ENCODE measurements at regions not wholly inside any gene's neighbourhood (a gene's known extent, or its start where the extent isn't known, plus 50 kb on each side); places are given as distances from the start of the nearest gene placed in this dataset.

DNA sequence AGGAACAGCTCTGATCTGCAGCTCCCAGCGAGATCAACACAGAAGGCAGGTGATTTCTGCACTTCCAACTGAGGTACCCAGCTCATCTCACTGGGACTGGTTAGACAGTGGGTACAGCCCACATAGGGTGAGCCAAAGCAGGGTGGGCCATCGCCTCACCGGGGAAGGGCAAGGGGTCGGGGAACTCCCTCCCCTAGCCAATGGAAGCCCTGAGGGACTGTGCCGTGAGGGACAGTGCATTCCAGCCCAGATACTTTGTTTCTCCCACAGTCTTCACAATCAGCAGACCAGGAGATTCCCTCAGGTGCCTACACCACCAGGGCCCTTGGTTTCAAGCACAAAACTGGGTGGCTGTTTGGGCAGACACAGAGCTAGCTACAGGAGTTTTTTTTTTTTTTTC is 555.9 kb downstream of the BCOR start:
- TF ChIP-seq, protein P1, sequence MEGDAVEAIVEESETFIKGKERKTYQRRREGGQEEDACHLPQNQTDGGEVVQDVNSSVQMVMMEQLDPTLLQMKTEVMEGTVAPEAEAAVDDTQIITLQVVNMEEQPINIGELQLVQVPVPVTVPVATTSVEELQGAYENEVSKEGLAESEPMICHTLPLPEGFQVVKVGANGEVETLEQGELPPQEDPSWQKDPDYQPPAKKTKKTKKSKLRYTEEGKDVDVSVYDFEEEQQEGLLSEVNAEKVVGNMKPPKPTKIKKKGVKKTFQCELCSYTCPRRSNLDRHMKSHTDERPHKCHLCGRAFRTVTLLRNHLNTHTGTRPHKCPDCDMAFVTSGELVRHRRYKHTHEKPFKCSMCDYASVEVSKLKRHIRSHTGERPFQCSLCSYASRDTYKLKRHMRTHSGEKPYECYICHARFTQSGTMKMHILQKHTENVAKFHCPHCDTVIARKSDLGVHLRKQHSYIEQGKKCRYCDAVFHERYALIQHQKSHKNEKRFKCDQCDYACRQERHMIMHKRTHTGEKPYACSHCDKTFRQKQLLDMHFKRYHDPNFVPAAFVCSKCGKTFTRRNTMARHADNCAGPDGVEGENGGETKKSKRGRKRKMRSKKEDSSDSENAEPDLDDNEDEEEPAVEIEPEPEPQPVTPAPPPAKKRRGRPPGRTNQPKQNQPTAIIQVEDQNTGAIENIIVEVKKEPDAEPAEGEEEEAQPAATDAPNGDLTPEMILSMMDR (IDR thresholded peaks at IDR 0.05; ENCODE audit: low read length) = no peak
- no peak for TF ChIP-seq EZH2 (IDR thresholded peaks at IDR 0.05; ENCODE audit: borderline replicate concordance, low read length)
